GM12878 (cell line): ENCODE measurements at regions not wholly inside any gene's neighbourhood (a gene's known extent, or its start where the extent isn't known, plus 50 kb on each side); places are given as distances from the start of the nearest gene placed in this dataset.

Experiments used
- ATAC-seq: fragments of 200-7000 bp; cut with Tn5 transposase; 3 replicates; pipeline ENCODE4 v1.9.1; 2020; ENCODE audit warnings: mild to moderate bottlenecking, moderate library complexity
- BruUV-seq: library from RNA; stranded (reverse); fragments of 400-500 nt; replicated peaks from 2 replicates; lab custom pipeline; 2021; lab: Mats Ljungman, UMichigan
- CTCF ChIA-PET: fragments of 300-600 bp; sonication (Branson Sonifier 250); formaldehyde crosslinking; extraction: SDS; loops from one replicate; lab custom pipeline; 2021; ENCODE audit warnings: inconsistent platforms; lab: Yijun Ruan, JAX
- POLR2A ChIA-PET: fragments of 350-600 bp; formaldehyde crosslinking; extraction: SDS; loops from one replicate; lab custom pipeline; 2021; ENCODE audit warnings: inconsistent platforms; lab: Charles Lee
- RAD21 ChIA-PET: fragments of 300-600 bp; sonication (Branson Sonifier 250); formaldehyde crosslinking; loops from one replicate; lab custom pipeline; 2023; ENCODE audit warnings: antibody characterized with exemption; ENCODE audit not compliant: unreplicated experiment; lab: Charles Lee
- SMC1A ChIA-PET: fragments of 300-600 bp; sonication (Branson Sonifier 250); formaldehyde crosslinking; loops from one replicate; lab custom pipeline; 2023; ENCODE audit not compliant: unreplicated experiment, uncharacterized antibody; lab: Charles Lee
- DNase-seq: peaks from one replicate; pipeline ENCODE4 v3.0.0-alpha.2; 2011; ENCODE audit warnings: low read depth, low spot score
- FAIRE-seq: peaks from 3 replicates; lab custom pipeline; 2011; peaks lifted over from hg19 to GRCh38; lab: Jason Lieb, UNC
- H2AFZ ChIP-seq: 2 replicates; pipeline ENCODE4 v1.6.0; 2011; ENCODE audit warnings: low read depth, low read length, control low read depth; ENCODE audit not compliant: control insufficient read depth
- H3K27ac ChIP-seq: 2 replicates; pipeline ENCODE4 v1.5.1; 2011; ENCODE audit warnings: control low read depth; ENCODE audit not compliant: control insufficient read depth, insufficient read depth
- H3K27me3 ChIP-seq, 2 experiments: replicated peaks in 1 of 2; 2 replicates each; pipeline versions ENCODE4 v1.6.0 to v1.6.1; 2011; ENCODE audit warnings: low read length in 1 of 2; ENCODE audit not compliant: control insufficient read depth in 2 of 2, insufficient read depth in 2 of 2
- H3K36me3 ChIP-seq, 2 experiments: 2 replicates each; pipeline ENCODE4 v1.5.1; 2011; ENCODE audit warnings: low read length in 1 of 2; ENCODE audit not compliant: control insufficient read depth in 2 of 2, insufficient read depth in 2 of 2
- H3K4me1 ChIP-seq: 2 replicates; pipeline ENCODE4 v1.6.1; 2011; ENCODE audit warnings: mild to moderate bottlenecking, low read length, moderate library complexity, mixed read lengths; ENCODE audit not compliant: control insufficient read depth, insufficient read depth
- H3K4me2 ChIP-seq: 2 replicates; pipeline ENCODE4 v1.6.0; 2011; ENCODE audit warnings: control low read depth; ENCODE audit not compliant: control insufficient read depth, insufficient read depth
- H3K4me3 ChIP-seq: fragments of 200-600 bp; sonication (generic); 2 replicates; pipeline ENCODE4 v1.5.1; 2016
- H3K79me2 ChIP-seq: 2 replicates; pipeline ENCODE4 v1.6.0; 2011; ENCODE audit warnings: low read length; ENCODE audit not compliant: control insufficient read depth, insufficient read depth
- H3K9ac ChIP-seq: 2 replicates; pipeline ENCODE4 v1.8.0; 2011; ENCODE audit warnings: low read length, control low read depth, mixed read lengths; ENCODE audit not compliant: control insufficient read depth, insufficient read depth
- H3K9me3 ChIP-seq: replicated peaks from 3 replicates; pipeline ENCODE4 v1.5.1; 2011; ENCODE audit warnings: mild to moderate bottlenecking, low read length; ENCODE audit not compliant: control insufficient read depth, insufficient read depth
- H4K20me1 ChIP-seq: 2 replicates; pipeline ENCODE4 v1.6.0; 2011; ENCODE audit not compliant: control insufficient read depth, insufficient read depth
- CUX1 ChIP-seq: IDR thresholded peaks from 2 replicates; pipeline ENCODE4 v1.6.1; 2012; ENCODE audit warnings: improper control_type of control experiment, low read depth, low read length; ENCODE audit not compliant: insufficient replicate concordance
- SMAD5 ChIP-seq: IDR thresholded peaks from 2 replicates; pipeline ENCODE4 v1.6.1; 2016; ENCODE audit warnings: antibody characterized with exemption, low read depth
- YBX1 ChIP-seq: fragments of 450-650 bp; IDR thresholded peaks from 2 replicates; pipeline ENCODE4 v1.6.1; 2016; ENCODE audit warnings: antibody characterized with exemption
- in situ Hi-C: fragments of 300-500 bp; cut with MboI; formaldehyde crosslinking; loops from 9 replicates; pipeline ENCODE4 v1.14.3; 2018; ENCODE audit warnings: mixed read lengths
- intact Hi-C: fragments of 100-400 bp; cut with micrococcal nuclease; formaldehyde crosslinking; loops from one replicate; pipeline ENCODE4 v1.14.2; 2022; ENCODE audit not compliant: unreplicated experiment

GRCh38 chr14:51308866-51309265 is 68.8 kb downstream of the TMX1 start:
- POLR2A ChIA-PET, result no interaction called here
- Histone ChIP-seq H3K4me2 (no peak overlapping the region), H2AFZ (no peak overlapping the region), H4K20me1 (no peaks in the 10 kb centered on the region), H3K9ac (no peak overlapping the region), H3K9me3 (no peaks in the 10 kb centered on the region), H3K36me3 (no peaks in the 10 kb centered on the region), H3K27ac (no peak overlapping the region), H3K4me3 (no peak overlapping the region), H3K27me3 (no peaks in the 10 kb centered on the region), H3K4me1 (no peaks in the 10 kb centered on the region), H3K79me2 (no peaks in the 10 kb centered on the region)
- in situ Hi-C loops (no loop called here), intact Hi-C loops (no loop called here)
- CTCF ChIA-PET, result no interaction called here
- SMC1A ChIA-PET, result no interaction called here
- no TSS peak for BruUV-seq
- RAD21 ChIA-PET, result no interaction called here
- ATAC-seq (no peak), FAIRE-seq (no peak), DNase-seq (no peak)
- TF ChIP-seq SMAD5, result no peak
- TF ChIP-seq YBX1, result no peak
- TF ChIP-seq CUX1, result no peak
- TF ChIP-seq, all 136 proteins: peak for 0
